GM21619 (cell line): ENCODE measurements at regions not wholly inside any gene's neighbourhood (a gene's known extent, or its start where the extent isn't known, plus 50 kb on each side); places are given as distances from the start of the nearest gene placed in this dataset.

Experiments
- ATAC-seq: cut with Tn5 transposase; IDR thresholded peaks from one replicate; pipeline ENCODE4 v1.9.1; 2021; ENCODE audit not compliant: unreplicated experiment

- ATAC-seq: no peak
These were observed 643.8 kb downstream of the SORCS1 start for GRCh38 chr10:106520698-106521097.

- no peak for ATAC-seq
These were observed 645.0 kb downstream of the SORCS1 start for GRCh38 chr10:106519376-106520030.

GRCh38 chr10:106515206-106515790, 649.2 kb downstream of the SORCS1 start:
- no peak for ATAC-seq

- no peak for ATAC-seq
These were observed 651.1 kb downstream of the SORCS1 start for GRCh38 chr10:106513352-106513771.

GRCh38 chr10:106511917-106512316, 652.6 kb downstream of the SORCS1 start:
- no peak for ATAC-seq

GRCh38 chr10:106508950-106509349, 655.6 kb downstream of the SORCS1 start:
- ATAC-seq: no peak

GRCh38 chr10:106506526-106507283, 657.8 kb downstream of the SORCS1 start:
- no peak for ATAC-seq

GRCh38 chr10:106504536-106504935, 660.0 kb downstream of the SORCS1 start:
- no peak for ATAC-seq

- no peak for ATAC-seq
These were observed 661.9 kb downstream of the SORCS1 start for GRCh38 chr10:106502641-106503040.

GRCh38 chr10:106500925-106501525, 663.5 kb downstream of the SORCS1 start:
- no peak for ATAC-seq

- ATAC-seq: no peak
These were observed 664.2 kb downstream of the SORCS1 start for GRCh38 chr10:106500041-106500924.

- ATAC-seq: no peak
These were observed 665.1 kb downstream of the SORCS1 start for GRCh38 chr10:106499448-106499847.

- no peak for ATAC-seq
These were observed 665.8 kb downstream of the SORCS1 start for GRCh38 chr10:106498675-106499074.

GRCh38 chr10:106495931-106496330, 668.6 kb downstream of the SORCS1 start:
- ATAC-seq: no peak

GRCh38 chr10:106493751-106494150, 670.8 kb downstream of the SORCS1 start:
- no peak for ATAC-seq

- ATAC-seq: no peak
These were observed 671.3 kb downstream of the SORCS1 start for GRCh38 chr10:106493226-106493625.

- ATAC-seq: no peak
These were observed 676.8 kb downstream of the SORCS1 start for GRCh38 chr10:106487726-106488125.

- ATAC-seq: no peak
These were observed 682.8 kb downstream of the SORCS1 start for GRCh38 chr10:106481598-106482275.

- ATAC-seq: no peak
These were observed 684.9 kb downstream of the SORCS1 start for GRCh38 chr10:106479636-106480035.

GRCh38 chr10:106474876-106475275, 689.6 kb downstream of the SORCS1 start:
- ATAC-seq: no peak
